SK-N-MC (cell line): ENCODE measurements at regions not wholly inside any gene's neighbourhood (a gene's known extent, or its start where the extent isn't known, plus 50 kb on each side); places are given as distances from the start of the nearest gene placed in this dataset.

Experiments used
- EZH2 ChIP-seq: fragments of 200-600 bp; sonication (generic); IDR thresholded peaks from one replicate; pipeline ENCODE4 v1.6.1; 2017; ENCODE audit warnings: antibody characterized with exemption
- FOXP2 ChIP-seq: optimal IDR thresholded peaks from 2 replicates; pipeline ENCODE3; 2011; ENCODE audit warnings: mild to moderate bottlenecking, moderate library complexity; ENCODE audit not compliant: insufficient read depth; ENCODE audit errors: extremely low read length, control extremely low read depth
- POLR2AphosphoS5 ChIP-seq: IDR thresholded peaks from 2 replicates; pipeline ENCODE4 v1.6.1; 2012; ENCODE audit warnings: mild to moderate bottlenecking, low read depth, low read length, borderline replicate concordance

DNA sequence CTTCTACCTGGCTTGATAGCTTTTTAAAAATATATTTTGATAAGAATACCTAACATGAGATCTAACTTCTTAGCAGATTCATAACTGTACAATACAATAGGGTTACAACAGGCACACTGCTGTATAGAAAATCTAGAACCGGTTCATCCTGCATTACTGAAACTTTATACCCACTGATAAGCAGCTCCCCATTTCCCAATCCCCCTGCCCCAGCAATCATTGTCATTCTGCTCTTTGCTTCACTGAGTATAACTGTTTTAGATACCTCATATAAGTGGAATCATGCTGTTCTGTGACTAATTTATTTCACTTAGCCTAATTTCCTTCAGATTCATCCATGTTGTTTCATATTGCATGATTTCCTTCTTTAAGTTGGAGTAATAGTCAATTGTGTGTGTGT lies 906.0 kb downstream of the GBE1 start:
- TF ChIP-seq EZH2 (no peak), POLR2AphosphoS5 (no peak), FOXP2 (no peak)
